Vagina (tissue), 2 donors: ENCODE measurements at regions not wholly inside any gene's neighbourhood (a gene's known extent, or its start where the extent isn't known, plus 50 kb on each side); places are given as distances from the start of the nearest gene placed in this dataset.

ENCODE experiments used
- DNase-seq, 2 donors: peaks; one replicate each; pipeline ENCODE4 v3.0.0-alpha.2; 2017; ENCODE audit errors: extremely low spot score in 2 of 2
- H3K27ac ChIP-seq: fragments of 200-600 bp; sonication (generic); one replicate; pipeline ENCODE4 v1.5.1; 2019
- H3K27me3 ChIP-seq: fragments of 200-600 bp; sonication (generic); one replicate; pipeline ENCODE4 v1.5.1; 2019
- H3K36me3 ChIP-seq, 2 donors: fragments of 200-600 bp; sonication (generic); one replicate each; pipeline ENCODE4 v1.5.1; 2017 to 2019
- H3K4me1 ChIP-seq: fragments of 200-600 bp; sonication (generic); one replicate; pipeline ENCODE4 v1.5.1; 2019
- H3K4me3 ChIP-seq, 2 donors: fragments of 200-600 bp; sonication (generic); 1 replicate in 1 of 2; 2 replicates in 1 of 2; pipeline ENCODE4 v1.5.1; 2016 to 2019
- H3K9me3 ChIP-seq: fragments of 200-600 bp; sonication (generic); one replicate; pipeline ENCODE4 v1.5.1; 2019
- CTCF ChIP-seq, 3 experiments: fragments of 450-650 bp in 2 of 3; fragments of 200-600 bp in 1 of 3; sonication (generic) in 1 of 3; IDR thresholded peaks; one replicate each; pipeline ENCODE4 v1.5.1; 2017 to 2019; ENCODE audit warnings: antibody characterized with exemption in 3 of 3, mild to moderate bottlenecking in 2 of 3, moderate library complexity in 2 of 3
- POLR2A ChIP-seq, 2 donors: fragments of 450-650 bp; IDR thresholded peaks; one replicate each; pipeline ENCODE4 v1.6.1; 2017; ENCODE audit warnings: antibody characterized with exemption in 2 of 2, mild to moderate bottlenecking in 2 of 2, moderate library complexity in 2 of 2
- POLR2AphosphoS5 ChIP-seq, 2 donors: sonication (generic); formaldehyde crosslinking; IDR thresholded peaks; one replicate each; pipeline ENCODE4 v1.9.0; 2017; ENCODE audit warnings: antibody characterized with exemption in 2 of 2, mild to moderate bottlenecking in 2 of 2, low read depth in 1 of 2; ENCODE audit not compliant: insufficient read depth in 1 of 2
- intact Hi-C: fragments of 100-400 bp; cut with DNase I; formaldehyde crosslinking; loops from one replicate; pipeline ENCODE4 v1.15.1; 2023

- Histone ChIP-seq H3K27ac (no peak overlapping the region), H3K9me3 (no peaks in the 10 kb centered on the region), H3K4me3 (no peak overlapping the region), H3K36me3 (no peaks in the 10 kb centered on the region), H3K27me3 (no peaks in the 10 kb centered on the region), H3K4me1 (no peaks in the 10 kb centered on the region)
- no peak for TF ChIP-seq POLR2A (IDR thresholded peaks at IDR 0.05)
- no peak for TF ChIP-seq POLR2AphosphoS5 (IDR thresholded peaks at IDR 0.05; ENCODE audit: insufficient read depth in 1 of 2, low read depth in 1 of 2)
- no peak for TF ChIP-seq CTCF (IDR thresholded peaks at IDR 0.05)
- DNase-seq = no peak
- intact Hi-C loops = no loop called here
Observed at GRCh38 chr4:60655356-60655755, 544.8 kb upstream of the ADGRL3 start.

GRCh38 chr4:60656171-60656570, 544.0 kb upstream of the ADGRL3 start:
- Histone ChIP-seq H3K4me3 (no peak overlapping the region), H3K27ac (no peak overlapping the region), H3K36me3 (no peaks in the 10 kb centered on the region), H3K4me1 (no peaks in the 10 kb centered on the region), H3K27me3 (no peaks in the 10 kb centered on the region), H3K9me3 (no peaks in the 10 kb centered on the region)
- TF ChIP-seq POLR2AphosphoS5 (IDR thresholded peaks at IDR 0.05; ENCODE audit: insufficient read depth in 1 of 2, low read depth in 1 of 2) = no peak
- intact Hi-C loops = no loop called here
- DNase-seq = no peak

- no peaks in the 10 kb centered on the region for H3K27me3 ChIP-seq
- no peak for DNase-seq
- H3K4me1 ChIP-seq = no peaks in the 10 kb centered on the region
- intact Hi-C loops = no loop called here
- no peak overlapping the region for H3K27ac ChIP-seq
- no peak overlapping the region for H3K4me3 ChIP-seq
- H3K9me3 ChIP-seq = no peaks in the 10 kb centered on the region
- no peak for TF ChIP-seq CTCF (IDR thresholded peaks at IDR 0.05)
- no peak for TF ChIP-seq POLR2AphosphoS5 (IDR thresholded peaks at IDR 0.05; ENCODE audit: insufficient read depth in 1 of 2, low read depth in 1 of 2)
- TF ChIP-seq POLR2A (IDR thresholded peaks at IDR 0.05) = no peak
- H3K36me3 ChIP-seq = no peaks in the 10 kb centered on the region
Observed at GRCh38 chr4:60657041-60657440, 543.1 kb upstream of the ADGRL3 start.

- DNase-seq = no peak
- Histone ChIP-seq H3K4me3 (no peak overlapping the region), H3K9me3 (no peaks in the 10 kb centered on the region), H3K27me3 (no peaks in the 10 kb centered on the region), H3K36me3 (no peaks in the 10 kb centered on the region), H3K27ac (no peak overlapping the region), H3K4me1 (no peaks in the 10 kb centered on the region)
- intact Hi-C loops = no loop called here
- TF ChIP-seq POLR2A (IDR thresholded peaks at IDR 0.05) (no peak), CTCF (IDR thresholded peaks at IDR 0.05) (no peak)
Observed at GRCh38 chr4:60657807-60658206, 542.3 kb upstream of the ADGRL3 start.

- Histone ChIP-seq H3K27ac (no peak overlapping the region), H3K36me3 (no peaks in the 10 kb centered on the region), H3K4me1 (no peaks in the 10 kb centered on the region), H3K9me3 (no peaks in the 10 kb centered on the region), H3K4me3 (no peak overlapping the region), H3K27me3 (no peaks in the 10 kb centered on the region)
- no peak for DNase-seq
- intact Hi-C loops = no loop called here
- TF ChIP-seq POLR2AphosphoS5 (IDR thresholded peaks at IDR 0.05; ENCODE audit: insufficient read depth in 1 of 2, low read depth in 1 of 2) = no peak
- no peak for TF ChIP-seq POLR2A (IDR thresholded peaks at IDR 0.05)
- no peak for TF ChIP-seq CTCF (IDR thresholded peaks at IDR 0.05)
Observed at GRCh38 chr4:60663769-60664168, 536.4 kb upstream of the ADGRL3 start.

- Histone ChIP-seq H3K4me3 (no peak overlapping the region), H3K4me1 (no peaks in the 10 kb centered on the region), H3K36me3 (no peaks in the 10 kb centered on the region), H3K27ac (no peak overlapping the region), H3K27me3 (no peaks in the 10 kb centered on the region), H3K9me3 (no peaks in the 10 kb centered on the region)
- intact Hi-C loops = no loop called here
- DNase-seq = no peak
- no peak for TF ChIP-seq POLR2AphosphoS5 (IDR thresholded peaks at IDR 0.05; ENCODE audit: insufficient read depth in 1 of 2, low read depth in 1 of 2)
- no peak for TF ChIP-seq CTCF (IDR thresholded peaks at IDR 0.05)
- TF ChIP-seq POLR2A (IDR thresholded peaks at IDR 0.05) = no peak
Observed at GRCh38 chr4:60682901-60683300, 517.2 kb upstream of the ADGRL3 start.
